ENCODE measurements at regions not wholly inside any gene's neighbourhood (a gene's known extent, or its start where the extent isn't known, plus 50 kb on each side); places are given as distances from the start of the nearest gene placed in this dataset.

DNA sequence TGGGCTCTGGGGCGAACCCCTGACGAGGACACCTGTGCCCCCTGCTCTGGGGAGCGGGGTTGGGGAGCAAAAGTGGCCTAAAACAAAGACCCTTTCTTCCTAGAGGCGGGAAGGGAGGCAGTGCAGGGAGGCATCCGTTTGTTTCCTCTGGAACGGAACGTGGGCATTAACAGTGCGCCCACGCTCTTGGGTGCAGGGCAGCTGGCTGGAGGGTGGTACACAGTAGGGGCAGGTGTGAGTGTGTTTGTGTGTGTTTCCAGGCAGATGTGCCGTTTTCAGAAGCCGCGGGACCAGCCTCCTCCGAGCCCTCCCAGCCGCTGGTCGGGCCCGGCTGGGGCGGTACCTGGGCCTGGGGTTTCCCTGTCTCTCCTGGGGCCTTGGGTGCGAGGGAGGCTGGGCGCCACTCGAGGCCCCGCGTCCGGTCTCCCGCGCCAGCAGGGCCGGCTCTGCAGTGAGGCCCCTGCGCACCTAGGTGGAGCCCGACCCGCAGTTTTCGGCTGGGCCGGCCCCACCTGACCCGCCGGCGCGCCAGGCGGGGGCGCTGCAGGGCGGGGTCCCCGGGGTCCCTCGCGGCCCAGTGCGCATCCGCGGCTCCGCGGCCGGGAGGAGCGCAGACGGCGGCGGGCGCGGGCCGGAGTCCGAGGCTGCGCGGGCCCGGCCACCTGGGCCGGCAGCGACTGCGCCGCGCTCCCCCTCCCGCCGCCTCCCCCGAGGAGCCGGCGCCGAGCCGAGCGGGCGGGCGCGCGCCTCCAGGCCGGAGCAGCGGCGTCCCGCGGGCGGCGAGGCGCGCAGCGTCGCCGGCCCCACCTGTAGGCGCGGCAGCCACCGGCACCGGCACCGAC, 1252.7 kb downstream of the BRD1 start:
- TF ChIP-seq CTCF (IDR thresholded peaks at IDR 0.05; ENCODE audit: control insufficient read depth, insufficient read depth, low read depth, low read length, missing control alignments): peak; percentile 16
- H3K4me3 ChIP-seq (ENCODE audit: control insufficient read depth, low read depth, low read length): no peak overlapping the region
- DNase-seq (ENCODE audit: low read depth): no peak

DNA sequence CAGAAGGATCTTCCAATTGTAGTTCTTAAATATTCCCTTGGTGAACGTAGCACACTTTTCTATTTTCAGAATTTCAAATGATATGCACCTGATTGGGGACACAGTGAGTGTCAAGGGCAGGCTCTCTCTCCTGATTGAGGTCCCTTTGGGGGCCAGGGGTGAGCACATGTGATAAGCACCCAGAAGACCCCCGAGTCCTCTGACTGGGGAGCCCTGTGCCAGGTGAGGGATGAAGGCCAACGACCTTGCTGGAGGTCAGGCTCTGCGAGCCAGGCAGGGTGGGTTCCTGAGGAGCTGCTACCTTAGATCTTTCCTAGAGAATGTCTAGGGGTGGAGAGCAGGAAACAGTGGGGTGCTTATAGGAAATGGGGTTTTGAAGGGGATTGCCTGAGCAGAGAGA, 1253.9 kb downstream of the BRD1 start:
- no peak for DNase-seq (ENCODE audit: low read depth)
- no peak overlapping the region for H3K4me3 ChIP-seq (ENCODE audit: control insufficient read depth, low read depth, low read length)
- TF ChIP-seq CTCF (IDR thresholded peaks at IDR 0.05; ENCODE audit: control insufficient read depth, insufficient read depth, low read depth, low read length, missing control alignments): no peak

GRCh38 chr22:48572951-48573350, 1254.7 kb downstream of the BRD1 start:
- no peak for TF ChIP-seq CTCF (IDR thresholded peaks at IDR 0.05; ENCODE audit: control insufficient read depth, insufficient read depth, low read depth, low read length, missing control alignments)
- H3K4me3 ChIP-seq (ENCODE audit: control insufficient read depth, low read depth, low read length): no peak overlapping the region
- DNase-seq (ENCODE audit: low read depth): no peak

DNA sequence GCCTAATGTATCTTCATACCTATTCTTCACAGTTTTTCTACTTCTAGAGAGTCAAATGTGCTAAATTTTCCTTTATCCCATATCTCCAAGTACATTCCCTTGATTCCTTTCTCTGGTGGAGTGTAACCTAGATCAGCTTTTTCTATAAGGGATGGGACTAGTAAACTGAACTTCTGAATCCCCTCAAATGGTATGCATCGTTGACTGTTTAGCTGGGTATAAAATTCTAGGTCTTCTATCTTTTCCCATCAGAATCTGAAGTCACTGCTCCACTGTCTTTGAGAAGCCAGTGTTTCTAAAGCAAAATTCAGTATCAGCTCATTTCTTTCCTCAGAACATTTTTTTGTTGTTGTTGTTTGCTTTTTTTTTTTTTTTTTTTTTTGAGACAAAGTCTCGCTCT, 1256.8 kb downstream of the BRD1 start:
- no peak overlapping the region for H3K4me3 ChIP-seq (ENCODE audit: control insufficient read depth, low read depth, low read length)
- DNase-seq (ENCODE audit: low read depth): no peak
- TF ChIP-seq CTCF (IDR thresholded peaks at IDR 0.05; ENCODE audit: control insufficient read depth, insufficient read depth, low read depth, low read length, missing control alignments): no peak

- H3K4me3 ChIP-seq (ENCODE audit: control insufficient read depth, low read depth, low read length): no peak overlapping the region
- no peak for DNase-seq (ENCODE audit: low read depth)
- no peak for TF ChIP-seq CTCF (IDR thresholded peaks at IDR 0.05; ENCODE audit: control insufficient read depth, insufficient read depth, low read depth, low read length, missing control alignments)
These were observed 1258.0 kb downstream of the BRD1 start for GRCh38 chr22:48569476-48570233.

GRCh38 chr22:48568736-48569330, 1258.8 kb downstream of the BRD1 start:
- no peak for DNase-seq (ENCODE audit: low read depth)
- no peak for TF ChIP-seq CTCF (IDR thresholded peaks at IDR 0.05; ENCODE audit: control insufficient read depth, insufficient read depth, low read depth, low read length, missing control alignments)
- no peak overlapping the region for H3K4me3 ChIP-seq (ENCODE audit: control insufficient read depth, low read depth, low read length)

All from AG09309 (cell line).